ENCODE measurements at regions not wholly inside any gene's neighbourhood (a gene's known extent, or its start where the extent isn't known, plus 50 kb on each side); places are given as distances from the start of the nearest gene placed in this dataset.
"Not testable (repeated sequence)": the region's sequence is repeated elsewhere in the genome, so short reads cannot be mapped to it uniquely, and the experiment has no call there.

DNA sequence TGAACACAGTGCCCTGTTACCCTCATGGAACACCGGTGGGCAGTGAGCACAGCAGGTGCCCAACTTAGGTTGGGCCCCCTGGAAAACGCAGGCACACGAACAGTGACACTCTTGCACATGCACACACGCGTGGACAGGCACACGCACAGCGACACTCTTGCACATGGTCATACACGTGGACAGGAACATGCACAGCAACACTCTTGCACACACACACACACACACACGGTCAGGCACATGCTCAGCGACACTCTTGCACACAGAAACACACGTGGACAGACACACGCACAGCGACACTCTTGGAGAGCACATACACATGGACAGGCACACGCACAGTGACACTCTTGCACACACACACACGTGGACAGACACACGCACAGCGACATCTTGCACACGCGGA is 559.4 kb upstream of the ADAMTS16 start:
- FAIRE-seq (no peak), DNase-seq (no peak)
- no peaks in the 10 kb centered on the region for H3K4me1 ChIP-seq (ENCODE audit: control insufficient read depth in 3 of 3, insufficient read depth in 2 of 3, low read depth in 1 of 3, low read length in 2 of 3)
- no peaks in the 10 kb centered on the region for H3K36me3 ChIP-seq (ENCODE audit: control insufficient read depth in 3 of 3, insufficient read depth in 2 of 3, low read depth in 1 of 3, low read length in 3 of 3)
- H3K9me3 ChIP-seq (ENCODE audit: control insufficient read depth in 2 of 2, insufficient read depth in 1 of 2, low read depth in 1 of 2, low read length in 1 of 2) = peaks cover 1 to 24% of the 10 kb centered on the region in 2 donors
- 90 to 95% (median 94%) methylated on average over 19 of the region's 19 CpGs for WGBS, 3 donors
- no peak overlapping the region for H3K4me3 ChIP-seq (ENCODE audit: low read depth in 1 of 3, low read length in 3 of 3)
- no peaks in the 10 kb centered on the region for H3K27me3 ChIP-seq (ENCODE audit: control insufficient read depth in 3 of 3, insufficient read depth in 3 of 3, low read length in 3 of 3)
- H3K27ac ChIP-seq (ENCODE audit: low read depth in 1 of 3, low read length in 2 of 3) = no peak overlapping the region

GRCh38 chr5:4581289-4581688 is 558.8 kb upstream of the ADAMTS16 start:
- 88 to 94% (median 93%) methylated on average over 16 of the region's 16 CpGs for WGBS, 3 donors
- no peak for DNase-seq
- Histone ChIP-seq H3K27ac (ENCODE audit: low read depth in 1 of 3, low read length in 2 of 3) (no peak overlapping the region), H3K36me3 (ENCODE audit: control insufficient read depth in 3 of 3, insufficient read depth in 2 of 3, low read depth in 1 of 3, low read length in 3 of 3) (no peaks in the 10 kb centered on the region), H3K4me3 (ENCODE audit: low read depth in 1 of 3, low read length in 3 of 3) (no peak overlapping the region), H3K4me1 (ENCODE audit: control insufficient read depth in 3 of 3, insufficient read depth in 2 of 3, low read depth in 1 of 3, low read length in 2 of 3) (no peaks in the 10 kb centered on the region), H3K27me3 (ENCODE audit: control insufficient read depth in 3 of 3, insufficient read depth in 3 of 3, low read length in 3 of 3) (no peaks in the 10 kb centered on the region), H3K9me3 (ENCODE audit: control insufficient read depth in 2 of 2, insufficient read depth in 1 of 2, low read depth in 1 of 2, low read length in 1 of 2) (peaks cover 1 to 27% of the 10 kb centered on the region in 2 donors)
- FAIRE-seq = no peak

DNA sequence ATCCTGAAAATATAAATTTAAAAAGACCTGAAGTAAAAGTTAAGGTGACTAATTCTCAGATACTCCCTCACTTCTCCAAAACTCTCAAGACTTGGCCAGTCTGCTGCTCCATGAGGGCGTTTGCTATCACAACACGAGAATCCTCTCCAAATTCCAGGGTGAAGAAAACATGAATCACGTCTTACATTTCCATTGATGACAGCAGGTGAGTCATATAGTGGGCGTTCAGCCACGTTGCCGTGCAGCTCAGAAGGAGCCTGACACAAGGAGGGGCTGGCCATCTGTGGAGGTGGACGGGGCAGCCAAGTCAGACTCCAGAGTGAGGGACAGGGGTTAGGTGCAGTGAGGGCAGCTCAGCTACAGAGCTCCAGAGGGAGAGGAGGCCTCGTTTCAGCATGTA is 555.1 kb upstream of the ADAMTS16 start:
- 65 to 80% (median 68%) methylated on average over 8 of the region's 8 CpGs for WGBS, 3 donors
- H3K36me3 ChIP-seq (ENCODE audit: control insufficient read depth in 3 of 3, insufficient read depth in 2 of 3, low read depth in 1 of 3, low read length in 3 of 3) = no peaks in the 10 kb centered on the region
- H3K27me3 ChIP-seq (ENCODE audit: control insufficient read depth in 3 of 3, insufficient read depth in 3 of 3, low read length in 3 of 3) = no peaks in the 10 kb centered on the region
- peaks cover 0 to 23% of the 10 kb centered on the region in 2 donors for H3K9me3 ChIP-seq (ENCODE audit: control insufficient read depth in 2 of 2, insufficient read depth in 1 of 2, low read depth in 1 of 2, low read length in 1 of 2)
- no peak for DNase-seq
- H3K4me1 ChIP-seq (ENCODE audit: control insufficient read depth in 3 of 3, insufficient read depth in 2 of 3, low read depth in 1 of 3, low read length in 2 of 3) = no peaks in the 10 kb centered on the region
- no peak for FAIRE-seq
- no peak overlapping the region for H3K4me3 ChIP-seq (ENCODE audit: low read depth in 1 of 3, low read length in 3 of 3)
- no peak overlapping the region for H3K27ac ChIP-seq (ENCODE audit: low read depth in 1 of 3, low read length in 2 of 3)

DNA sequence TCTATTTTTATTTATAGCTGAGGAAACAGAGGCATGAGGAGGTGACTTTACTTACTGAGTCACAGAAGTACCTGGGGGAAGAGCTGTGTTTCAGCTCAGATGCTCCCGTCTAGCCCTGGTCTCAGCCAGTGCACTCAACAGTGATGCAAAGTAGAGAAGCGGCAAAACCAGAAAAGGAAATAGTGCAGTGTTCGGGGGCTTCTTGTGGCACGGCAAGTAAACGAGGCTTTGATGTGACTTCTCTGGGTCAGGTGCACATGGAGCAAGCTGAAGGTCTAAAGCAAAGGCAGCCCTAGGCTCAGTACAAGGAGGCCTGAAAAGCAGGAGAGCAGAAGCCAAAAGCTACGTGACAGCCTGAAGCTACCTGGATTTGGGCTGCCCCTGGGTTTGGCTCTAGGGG is 526.7 kb upstream of the ADAMTS16 start:
- Histone ChIP-seq H3K9me3 (ENCODE audit: control insufficient read depth in 2 of 2, insufficient read depth in 1 of 2, low read depth in 1 of 2, low read length in 1 of 2) (peaks cover 0 to 3% of the 10 kb centered on the region in 2 donors), H3K36me3 (ENCODE audit: control insufficient read depth in 3 of 3, insufficient read depth in 2 of 3, low read depth in 1 of 3, low read length in 3 of 3) (no peaks in the 10 kb centered on the region), H3K27ac (ENCODE audit: low read depth in 1 of 3, low read length in 2 of 3) (no peak overlapping the region), H3K27me3 (ENCODE audit: control insufficient read depth in 3 of 3, insufficient read depth in 3 of 3, low read length in 3 of 3) (no peaks in the 10 kb centered on the region), H3K4me3 (ENCODE audit: low read depth in 1 of 3, low read length in 3 of 3) (no peak overlapping the region), H3K4me1 (ENCODE audit: control insufficient read depth in 3 of 3, insufficient read depth in 2 of 3, low read depth in 1 of 3, low read length in 2 of 3) (no peaks in the 10 kb centered on the region)
- no peak for FAIRE-seq
- 83 to 89% (median 86%) methylated on average over 6 of the region's 6 CpGs for WGBS, 3 donors
- DNase-seq = no peak

- no peak for FAIRE-seq
- no peaks in the 10 kb centered on the region for H3K4me1 ChIP-seq (ENCODE audit: control insufficient read depth in 3 of 3, insufficient read depth in 2 of 3, low read depth in 1 of 3, low read length in 2 of 3)
- H3K9me3 ChIP-seq (ENCODE audit: control insufficient read depth in 2 of 2, insufficient read depth in 1 of 2, low read depth in 1 of 2, low read length in 1 of 2) = peaks cover 0 to 3% of the 10 kb centered on the region in 2 donors
- H3K36me3 ChIP-seq (ENCODE audit: control insufficient read depth in 3 of 3, insufficient read depth in 2 of 3, low read depth in 1 of 3, low read length in 3 of 3) = no peaks in the 10 kb centered on the region
- H3K27ac ChIP-seq (ENCODE audit: low read depth in 1 of 3, low read length in 2 of 3) = no peak overlapping the region
- no peaks in the 10 kb centered on the region for H3K27me3 ChIP-seq (ENCODE audit: control insufficient read depth in 3 of 3, insufficient read depth in 3 of 3, low read length in 3 of 3)
- H3K4me3 ChIP-seq (ENCODE audit: low read depth in 1 of 3, low read length in 3 of 3) = no peak overlapping the region
- WGBS, 3 donors = 34 to 74% (median 52%) methylated on average over 6 of the region's 6 CpGs
- DNase-seq = no peak
Observed at GRCh38 chr5:4614088-4614487, 526.0 kb upstream of the ADAMTS16 start.

DNA sequence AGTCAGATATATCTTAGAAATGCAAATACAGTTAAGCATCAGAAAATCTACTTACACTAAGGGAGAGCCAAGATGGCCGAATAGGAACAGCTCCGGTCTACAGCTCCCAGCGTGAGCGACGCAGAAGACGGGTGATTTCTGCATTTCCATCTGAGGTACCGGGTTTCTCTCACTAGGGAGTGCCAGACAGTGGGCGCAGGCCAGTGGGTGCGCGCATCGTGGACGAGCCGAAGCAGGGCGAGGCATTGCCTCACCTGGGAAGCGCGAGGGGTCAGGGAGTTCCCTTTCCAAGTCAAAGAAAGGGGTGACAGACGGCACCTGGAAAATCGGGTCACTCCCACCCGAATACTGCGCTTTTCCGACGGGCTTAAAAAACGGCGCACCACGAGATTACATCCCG is 524.8 kb upstream of the ADAMTS16 start:
- 95 to 97% (median 96%) methylated on average over 16 to 23 of the region's 26 CpGs for WGBS, 3 donors
- H3K4me1 ChIP-seq (ENCODE audit: control insufficient read depth in 3 of 3, insufficient read depth in 2 of 3, low read depth in 1 of 3, low read length in 2 of 3); H3K4me3 ChIP-seq (ENCODE audit: low read depth in 1 of 3, low read length in 3 of 3); DNase-seq; FAIRE-seq; H3K9me3 ChIP-seq (ENCODE audit: control insufficient read depth in 2 of 2, insufficient read depth in 1 of 2, low read depth in 1 of 2, low read length in 1 of 2); H3K36me3 ChIP-seq (ENCODE audit: control insufficient read depth in 3 of 3, insufficient read depth in 2 of 3, low read depth in 1 of 3, low read length in 3 of 3); H3K27ac ChIP-seq (ENCODE audit: low read depth in 1 of 3, low read length in 2 of 3); H3K27me3 ChIP-seq (ENCODE audit: control insufficient read depth in 3 of 3, insufficient read depth in 3 of 3, low read length in 3 of 3): not testable (repeated sequence)

DNA sequence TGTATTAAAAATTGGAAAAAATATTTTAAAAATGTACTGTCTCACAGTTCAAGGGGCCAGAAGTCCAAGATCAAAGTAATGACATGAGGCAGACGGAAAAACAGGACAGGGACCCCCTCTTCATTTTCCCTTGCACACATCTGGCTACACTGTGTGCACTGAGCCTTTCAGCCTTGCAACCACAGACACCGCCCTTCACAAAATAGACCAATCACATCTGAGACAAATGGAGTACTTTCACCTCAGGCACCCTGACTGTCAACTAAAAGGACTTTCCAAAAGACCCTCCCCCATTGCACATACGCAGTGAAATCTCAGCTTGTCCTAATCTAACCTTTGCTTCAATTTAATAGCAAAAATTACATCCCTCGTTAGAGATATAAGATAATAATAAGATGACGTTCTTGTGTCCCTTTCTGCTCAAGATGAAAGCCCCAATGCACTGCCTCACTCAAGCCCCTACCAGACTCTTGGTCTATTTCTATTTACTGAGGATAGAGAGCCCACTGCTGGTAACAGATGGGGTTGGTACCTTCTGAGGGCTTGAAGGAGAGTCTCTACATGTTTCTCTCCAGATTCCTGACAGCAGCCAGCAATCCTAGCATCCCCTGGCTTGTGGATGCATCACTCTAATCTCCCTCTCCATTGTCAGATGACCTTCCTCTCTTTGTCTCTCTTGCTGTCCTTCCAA is 514.8 kb upstream of the ADAMTS16 start:
- H3K36me3 ChIP-seq (ENCODE audit: control insufficient read depth in 3 of 3, insufficient read depth in 2 of 3, low read depth in 1 of 3, low read length in 3 of 3) = no peaks in the 10 kb centered on the region
- 77 to 85% (median 78%) methylated on average over 5 of the region's 5 CpGs for WGBS, 3 donors
- no peak overlapping the region for H3K27ac ChIP-seq (ENCODE audit: low read depth in 1 of 3, low read length in 2 of 3)
- H3K27me3 ChIP-seq (ENCODE audit: control insufficient read depth in 3 of 3, insufficient read depth in 3 of 3, low read length in 3 of 3) = no peaks in the 10 kb centered on the region
- peaks cover 0 to 6% of the 10 kb centered on the region in 2 donors for H3K9me3 ChIP-seq (ENCODE audit: control insufficient read depth in 2 of 2, insufficient read depth in 1 of 2, low read depth in 1 of 2, low read length in 1 of 2)
- DNase-seq = no peak
- no peak overlapping the region for H3K4me3 ChIP-seq (ENCODE audit: low read depth in 1 of 3, low read length in 3 of 3)
- FAIRE-seq = no peak
- H3K4me1 ChIP-seq (ENCODE audit: control insufficient read depth in 3 of 3, insufficient read depth in 2 of 3, low read depth in 1 of 3, low read length in 2 of 3) = no peaks in the 10 kb centered on the region

DNA sequence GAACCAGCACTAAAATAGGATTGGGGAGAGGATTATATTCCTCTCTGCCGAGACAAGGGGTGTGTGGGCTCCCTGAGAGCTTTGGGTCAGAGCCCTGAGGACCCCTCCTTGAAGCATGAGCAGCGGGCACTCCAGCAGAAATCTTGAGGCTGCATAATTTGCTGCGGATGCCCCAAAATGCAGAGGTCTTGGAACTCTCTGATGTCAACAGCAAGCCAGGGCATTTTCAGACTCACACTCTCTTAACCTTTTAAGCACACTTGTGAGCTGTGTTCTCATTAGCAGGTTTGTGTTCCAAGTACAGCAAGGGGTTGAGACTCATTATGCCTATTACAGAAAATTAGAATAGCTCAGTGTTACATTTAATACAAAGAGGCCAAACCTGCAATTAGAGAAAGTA is 513.0 kb upstream of the ADAMTS16 start:
- 63 to 74% (median 68%) methylated on average over 3 of the region's 3 CpGs for WGBS, 3 donors
- no peak for FAIRE-seq

DNA sequence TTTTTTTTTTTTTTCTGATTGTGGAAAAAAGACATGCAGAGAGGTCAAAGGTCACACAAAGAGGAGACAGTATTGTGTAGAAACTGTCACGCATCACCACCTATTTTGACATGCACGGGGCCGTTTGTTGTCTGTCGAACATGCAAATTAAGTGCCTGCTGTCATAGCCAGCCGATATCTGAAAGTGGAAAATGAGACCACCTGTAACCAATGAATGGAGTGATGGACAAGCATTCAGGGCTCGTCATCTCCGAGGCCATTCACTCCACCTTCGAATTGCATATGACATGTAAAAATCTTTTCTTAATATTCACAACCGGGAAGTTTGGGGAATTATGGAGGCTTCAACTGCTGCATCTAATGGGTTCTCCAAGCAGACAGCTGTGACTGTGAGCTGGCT is 512.2 kb upstream of the ADAMTS16 start:
- Histone ChIP-seq H3K4me1 (ENCODE audit: control insufficient read depth in 3 of 3, insufficient read depth in 2 of 3, low read depth in 1 of 3, low read length in 2 of 3) (no peaks in the 10 kb centered on the region), H3K36me3 (ENCODE audit: control insufficient read depth in 3 of 3, insufficient read depth in 2 of 3, low read depth in 1 of 3, low read length in 3 of 3) (no peaks in the 10 kb centered on the region), H3K9me3 (ENCODE audit: control insufficient read depth in 2 of 2, insufficient read depth in 1 of 2, low read depth in 1 of 2, low read length in 1 of 2) (peaks cover 0 to 9% of the 10 kb centered on the region in 2 donors), H3K27me3 (ENCODE audit: control insufficient read depth in 3 of 3, insufficient read depth in 3 of 3, low read length in 3 of 3) (no peaks in the 10 kb centered on the region), H3K4me3 (ENCODE audit: low read depth in 1 of 3, low read length in 3 of 3) (no peak overlapping the region), H3K27ac (ENCODE audit: low read depth in 1 of 3, low read length in 2 of 3) (no peak overlapping the region)
- DNase-seq = no peak
- no peak for FAIRE-seq
- 71 to 75% (median 73%) methylated on average over 9 of the region's 9 CpGs for WGBS, 3 donors

More for the DNA sequence above, 513.0 kb upstream of the ADAMTS16 start:
- H3K9me3 ChIP-seq (ENCODE audit: control insufficient read depth in 2 of 2, insufficient read depth in 1 of 2, low read depth in 1 of 2, low read length in 1 of 2) = peaks cover 0 to 9% of the 10 kb centered on the region in 2 donors
- H3K27me3 ChIP-seq (ENCODE audit: control insufficient read depth in 3 of 3, insufficient read depth in 3 of 3, low read length in 3 of 3) = no peaks in the 10 kb centered on the region
- no peak overlapping the region for H3K27ac ChIP-seq (ENCODE audit: low read depth in 1 of 3, low read length in 2 of 3)
- no peak overlapping the region for H3K4me3 ChIP-seq (ENCODE audit: low read depth in 1 of 3, low read length in 3 of 3)
- no peaks in the 10 kb centered on the region for H3K36me3 ChIP-seq (ENCODE audit: control insufficient read depth in 3 of 3, insufficient read depth in 2 of 3, low read depth in 1 of 3, low read length in 3 of 3)
- DNase-seq = no peak
- no peaks in the 10 kb centered on the region for H3K4me1 ChIP-seq (ENCODE audit: control insufficient read depth in 3 of 3, insufficient read depth in 2 of 3, low read depth in 1 of 3, low read length in 2 of 3)

All from small intestine (tissue), 7 donors.